ENCODE measurements at regions not wholly inside any gene's neighbourhood (a gene's known extent, or its start where the extent isn't known, plus 50 kb on each side); places are given as distances from the start of the nearest gene placed in this dataset.

DNA sequence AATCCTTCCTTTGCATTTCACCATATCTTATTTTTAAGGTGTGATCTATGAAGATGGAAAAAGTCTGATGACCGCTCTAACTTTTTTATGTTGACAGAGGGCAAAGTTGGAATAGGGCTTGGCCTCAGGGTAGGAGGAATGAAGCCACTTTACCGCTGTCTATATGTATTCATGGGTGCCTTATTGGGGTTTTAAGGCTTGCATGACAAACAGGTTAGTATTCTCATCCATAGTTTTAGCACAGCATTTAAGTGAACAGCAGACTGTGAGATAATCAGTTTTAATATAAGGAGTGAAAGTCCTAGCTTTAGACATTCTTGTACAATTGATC, 81.7 kb upstream of the BMP2K start:
- no TSS peak for BruUV-seq (replicated peaks)
- in situ Hi-C loops (cut with HindIII; ENCODE audit: extremely low pct_ligation_motif_present, low pct_unique_long_range_greater_than_20kb) = no loop called here
- Histone ChIP-seq H3K4me3 (replicated peaks in 1 of 3; ENCODE audit: insufficient read depth in 1 of 3, low read depth in 2 of 3, low read length in 3 of 3) (no peak overlapping the region), H3K79me2 (ENCODE audit: insufficient read depth, low read length) (no peaks in the 10 kb centered on the region), H4K20me1 (ENCODE audit: insufficient read depth, low read length) (no peaks in the 10 kb centered on the region), H3K36me3 (replicated peaks in 1 of 2; ENCODE audit: control insufficient read depth in 1 of 2, insufficient read depth in 2 of 2, low read length in 2 of 2) (no peaks in the 10 kb centered on the region), H3K9ac (ENCODE audit: insufficient read depth, low read depth, low read length) (no peak overlapping the region), H2AFZ (ENCODE audit: low read length) (no peak overlapping the region), H3K4me1 (ENCODE audit: insufficient read depth, low read length) (no peaks in the 10 kb centered on the region), H3K27me3 (ENCODE audit: control insufficient read depth in 1 of 2, insufficient read depth in 2 of 2, low read length in 2 of 2) (no peaks in the 10 kb centered on the region), H3K4me2 (ENCODE audit: low read depth, low read length) (no peak overlapping the region), H3K9me3 (ENCODE audit: low read length) (no peaks in the 10 kb centered on the region), H3K27ac (ENCODE audit: extremely low read length, insufficient read depth, low read length) (no peak overlapping the region)
- ChIA-PET CTCF (ENCODE audit: low intra/inter-chr PET ratio, low total read pairs) (no interaction called here), POLR2A (no interaction called here)
- WGBS (ENCODE audit: low lambda C conversion rate) = 52% methylated on average over 2 of the region's 2 CpGs
- FAIRE-seq = no peak
- DNase-seq (ENCODE audit: low spot score) = no peak
- ATAC-seq = no peak
- intact Hi-C loops (cut with micrococcal nuclease; ENCODE audit: unreplicated experiment) = no loop called here
- no peak for TF ChIP-seq CTCF (CRISPR knock-in tag; IDR thresholded peaks at IDR 0.05)

GRCh38 chr4:78695910-78696309, 80.2 kb upstream of the BMP2K start:
- ChIA-PET CTCF (ENCODE audit: low intra/inter-chr PET ratio, low total read pairs) (no interaction called here), POLR2A (no interaction called here)
- 38% methylated on average over 1 of the region's 1 CpG for WGBS (ENCODE audit: low lambda C conversion rate)
- no peak for FAIRE-seq
- no peak overlapping the region for H2AFZ ChIP-seq (ENCODE audit: low read length)
- no peaks in the 10 kb centered on the region for H3K27me3 ChIP-seq (ENCODE audit: control insufficient read depth in 1 of 2, insufficient read depth in 2 of 2, low read length in 2 of 2)
- H3K4me1 ChIP-seq (ENCODE audit: insufficient read depth, low read length) = no peaks in the 10 kb centered on the region
- no peak overlapping the region for H3K9ac ChIP-seq (ENCODE audit: insufficient read depth, low read depth, low read length)
- no peak overlapping the region for H3K27ac ChIP-seq (ENCODE audit: extremely low read length, insufficient read depth, low read length)
- H3K36me3 ChIP-seq (replicated peaks in 1 of 2; ENCODE audit: control insufficient read depth in 1 of 2, insufficient read depth in 2 of 2, low read length in 2 of 2) = no peaks in the 10 kb centered on the region
- BruUV-seq (replicated peaks) = no TSS peak
- in situ Hi-C loops (cut with HindIII; ENCODE audit: extremely low pct_ligation_motif_present, low pct_unique_long_range_greater_than_20kb) = no loop called here
- H3K79me2 ChIP-seq (ENCODE audit: insufficient read depth, low read length) = no peaks in the 10 kb centered on the region
- no peak for DNase-seq (ENCODE audit: low spot score)
- no peak for ATAC-seq
- no peak overlapping the region for H3K4me2 ChIP-seq (ENCODE audit: low read depth, low read length)
- no peak overlapping the region for H3K4me3 ChIP-seq (replicated peaks in 1 of 3; ENCODE audit: insufficient read depth in 1 of 3, low read depth in 2 of 3, low read length in 3 of 3)
- no peaks in the 10 kb centered on the region for H4K20me1 ChIP-seq (ENCODE audit: insufficient read depth, low read length)
- no peaks in the 10 kb centered on the region for H3K9me3 ChIP-seq (ENCODE audit: low read length)
- intact Hi-C loops (cut with micrococcal nuclease; ENCODE audit: unreplicated experiment) = no loop called here
- TF ChIP-seq CBX2 (IDR thresholded peaks at IDR 0.05; ENCODE audit: low read depth, low read length) = no peak
- no peak for TF ChIP-seq CBX2 (CRISPR knock-in tag; IDR thresholded peaks at IDR 0.05; ENCODE audit: low read depth)
- TF ChIP-seq, protein P1, sequence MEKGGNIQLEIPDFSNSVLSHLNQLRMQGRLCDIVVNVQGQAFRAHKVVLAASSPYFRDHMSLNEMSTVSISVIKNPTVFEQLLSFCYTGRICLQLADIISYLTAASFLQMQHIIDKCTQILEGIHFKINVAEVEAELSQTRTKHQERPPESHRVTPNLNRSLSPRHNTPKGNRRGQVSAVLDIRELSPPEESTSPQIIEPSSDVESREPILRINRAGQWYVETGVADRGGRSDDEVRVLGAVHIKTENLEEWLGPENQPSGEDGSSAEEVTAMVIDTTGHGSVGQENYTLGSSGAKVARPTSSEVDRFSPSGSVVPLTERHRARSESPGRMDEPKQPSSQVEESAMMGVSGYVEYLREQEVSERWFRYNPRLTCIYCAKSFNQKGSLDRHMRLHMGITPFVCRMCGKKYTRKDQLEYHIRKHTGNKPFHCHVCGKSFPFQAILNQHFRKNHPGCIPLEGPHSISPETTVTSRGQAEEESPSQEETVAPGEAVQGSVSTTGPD (CRISPR knock-in tag; IDR thresholded peaks at IDR 0.05) = no peak
- TF ChIP-seq, protein P2, sequence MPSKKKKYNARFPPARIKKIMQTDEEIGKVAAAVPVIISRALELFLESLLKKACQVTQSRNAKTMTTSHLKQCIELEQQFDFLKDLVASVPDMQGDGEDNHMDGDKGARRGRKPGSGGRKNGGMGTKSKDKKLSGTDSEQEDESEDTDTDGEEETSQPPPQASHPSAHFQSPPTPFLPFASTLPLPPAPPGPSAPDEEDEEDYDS (CRISPR knock-in tag; IDR thresholded peaks at IDR 0.05) = no peak
- TF ChIP-seq, protein P3, sequence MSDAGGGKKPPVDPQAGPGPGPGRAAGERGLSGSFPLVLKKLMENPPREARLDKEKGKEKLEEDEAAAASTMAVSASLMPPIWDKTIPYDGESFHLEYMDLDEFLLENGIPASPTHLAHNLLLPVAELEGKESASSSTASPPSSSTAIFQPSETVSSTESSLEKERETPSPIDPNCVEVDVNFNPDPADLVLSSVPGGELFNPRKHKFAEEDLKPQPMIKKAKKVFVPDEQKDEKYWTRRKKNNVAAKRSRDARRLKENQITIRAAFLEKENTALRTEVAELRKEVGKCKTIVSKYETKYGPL (CRISPR knock-in tag; IDR thresholded peaks at IDR 0.05) = no peak
- no peak for TF ChIP-seq SMAD9 (CRISPR knock-in tag; IDR thresholded peaks at IDR 0.05)
- TF ChIP-seq, protein P4, sequence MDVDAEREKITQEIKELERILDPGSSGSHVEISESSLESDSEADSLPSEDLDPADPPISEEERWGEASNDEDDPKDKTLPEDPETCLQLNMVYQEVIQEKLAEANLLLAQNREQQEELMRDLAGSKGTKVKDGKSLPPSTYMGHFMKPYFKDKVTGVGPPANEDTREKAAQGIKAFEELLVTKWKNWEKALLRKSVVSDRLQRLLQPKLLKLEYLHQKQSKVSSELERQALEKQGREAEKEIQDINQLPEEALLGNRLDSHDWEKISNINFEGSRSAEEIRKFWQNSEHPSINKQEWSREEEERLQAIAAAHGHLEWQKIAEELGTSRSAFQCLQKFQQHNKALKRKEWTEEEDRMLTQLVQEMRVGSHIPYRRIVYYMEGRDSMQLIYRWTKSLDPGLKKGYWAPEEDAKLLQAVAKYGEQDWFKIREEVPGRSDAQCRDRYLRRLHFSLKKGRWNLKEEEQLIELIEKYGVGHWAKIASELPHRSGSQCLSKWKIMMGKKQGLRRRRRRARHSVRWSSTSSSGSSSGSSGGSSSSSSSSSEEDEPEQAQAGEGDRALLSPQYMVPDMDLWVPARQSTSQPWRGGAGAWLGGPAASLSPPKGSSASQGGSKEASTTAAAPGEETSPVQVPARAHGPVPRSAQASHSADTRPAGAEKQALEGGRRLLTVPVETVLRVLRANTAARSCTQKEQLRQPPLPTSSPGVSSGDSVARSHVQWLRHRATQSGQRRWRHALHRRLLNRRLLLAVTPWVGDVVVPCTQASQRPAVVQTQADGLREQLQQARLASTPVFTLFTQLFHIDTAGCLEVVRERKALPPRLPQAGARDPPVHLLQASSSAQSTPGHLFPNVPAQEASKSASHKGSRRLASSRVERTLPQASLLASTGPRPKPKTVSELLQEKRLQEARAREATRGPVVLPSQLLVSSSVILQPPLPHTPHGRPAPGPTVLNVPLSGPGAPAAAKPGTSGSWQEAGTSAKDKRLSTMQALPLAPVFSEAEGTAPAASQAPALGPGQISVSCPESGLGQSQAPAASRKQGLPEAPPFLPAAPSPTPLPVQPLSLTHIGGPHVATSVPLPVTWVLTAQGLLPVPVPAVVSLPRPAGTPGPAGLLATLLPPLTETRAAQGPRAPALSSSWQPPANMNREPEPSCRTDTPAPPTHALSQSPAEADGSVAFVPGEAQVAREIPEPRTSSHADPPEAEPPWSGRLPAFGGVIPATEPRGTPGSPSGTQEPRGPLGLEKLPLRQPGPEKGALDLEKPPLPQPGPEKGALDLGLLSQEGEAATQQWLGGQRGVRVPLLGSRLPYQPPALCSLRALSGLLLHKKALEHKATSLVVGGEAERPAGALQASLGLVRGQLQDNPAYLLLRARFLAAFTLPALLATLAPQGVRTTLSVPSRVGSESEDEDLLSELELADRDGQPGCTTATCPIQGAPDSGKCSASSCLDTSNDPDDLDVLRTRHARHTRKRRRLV (CRISPR knock-in tag; IDR thresholded peaks at IDR 0.05) = no peak
- no peak for TF ChIP-seq FOXJ3 (CRISPR knock-in tag; IDR thresholded peaks at IDR 0.05; ENCODE audit: borderline replicate concordance)
- TF ChIP-seq RFX1 (IDR thresholded peaks at IDR 0.05) = no peak

All from HepG2 (cell line).